B cell (primary cell): ENCODE measurements at regions not wholly inside any gene's neighbourhood (a gene's known extent, or its start where the extent isn't known, plus 50 kb on each side); places are given as distances from the start of the nearest gene placed in this dataset.

Experiments
- ATAC-seq: fragments of 200-7000 bp; cut with Tn5 transposase; one replicate; pipeline ENCODE4 v1.10.0; 2021; ENCODE audit warnings: low read depth, mild to moderate bottlenecking, moderate number of reproducible peaks, moderate library complexity
- CTCF ChIA-PET: fragments of 350-600 bp; sonication (Branson Sonifier 250); formaldehyde crosslinking; loops from one replicate; lab custom pipeline; 2021; ENCODE audit warnings: antibody characterized with exemption, inconsistent platforms; lab: Charles Lee
- POLR2A ChIA-PET: fragments of 350-600 bp; sonication (Branson Sonifier 250); formaldehyde crosslinking; loops from one replicate; lab custom pipeline; 2021; ENCODE audit warnings: antibody characterized with exemption; lab: Charles Lee
- DNase-seq: peaks from one replicate; pipeline ENCODE4 v3.0.0; 2013
- H2AFZ ChIP-seq: 2 replicates; pipeline ENCODE4 v1.6.1; 2012; ENCODE audit warnings: mild to moderate bottlenecking, low read depth, low read length; ENCODE audit not compliant: insufficient read depth, poor library complexity, severe bottlenecking
- H3K27ac ChIP-seq, 2 donors: 1 replicate in 1 of 2; 2 replicates in 1 of 2; pipeline ENCODE4 v1.5.1; 2012 to 2013; ENCODE audit warnings: low read length in 2 of 2, mild to moderate bottlenecking in 2 of 2, moderate library complexity in 1 of 2
- H3K27me3 ChIP-seq, 4 experiments: fragments of 200-600 bp in 1 of 4; sonication (generic) in 1 of 4; replicated peaks in 1 of 4; 1 replicate in 2 of 4; 2 replicates in 2 of 4; pipeline versions ENCODE4 v1.6.1 to v1.7.0; 2013 to 2016; ENCODE audit warnings: low read length in 3 of 4, mild to moderate bottlenecking in 2 of 4, mixed read lengths in 1 of 4, moderate library complexity in 1 of 4; ENCODE audit not compliant: insufficient read depth in 4 of 4, control insufficient read depth in 3 of 4; ENCODE audit errors: control extremely low read depth in 1 of 4
- H3K36me3 ChIP-seq, 2 experiments: replicated peaks in 1 of 2; 1 replicate in 1 of 2; 2 replicates in 1 of 2; pipeline versions ENCODE4 v1.6.1 to v1.7.1; 2013; ENCODE audit warnings: low read length in 1 of 2; ENCODE audit not compliant: insufficient read depth in 2 of 2, control insufficient read depth in 1 of 2; ENCODE audit errors: control extremely low read depth in 1 of 2, extremely low read depth in 1 of 2
- H3K4me1 ChIP-seq, 2 donors: fragments of 200-600 bp in 1 of 2; sonication (generic) in 1 of 2; 1 replicate in 1 of 2; 2 replicates in 1 of 2; pipeline versions ENCODE4 v1.5.1 to v1.6.1; 2013 to 2017; ENCODE audit warnings: low read length in 2 of 2; ENCODE audit not compliant: control insufficient read depth in 2 of 2, insufficient read depth in 2 of 2
- H3K4me2 ChIP-seq: replicated peaks from 2 replicates; pipeline ENCODE3; 2012; ENCODE audit warnings: mild to moderate bottlenecking, low read depth, low read length; ENCODE audit not compliant: poor library complexity, severe bottlenecking
- H3K4me3 ChIP-seq, 5 experiments: fragments of 200-600 bp in 1 of 5; sonication (generic) in 1 of 5; 1 replicate in 3 of 5; 2 replicates in 2 of 5; pipeline versions ENCODE4 v1.5.1 to v1.7.0; 2011 to 2016; ENCODE audit warnings: low read length in 4 of 5, mild to moderate bottlenecking in 4 of 5, low read depth in 2 of 5, control low read depth in 1 of 5, moderate library complexity in 1 of 5; ENCODE audit not compliant: insufficient read depth in 1 of 5; ENCODE audit errors: control extremely low read depth in 1 of 5, extremely low read depth in 1 of 5
- H3K79me2 ChIP-seq: fragments of 200-600 bp; sonication (generic); one replicate; pipeline ENCODE4 v1.6.0; 2016; ENCODE audit warnings: low read length; ENCODE audit not compliant: control insufficient read depth, insufficient read depth
- H3K9ac ChIP-seq: fragments of 200-600 bp; sonication (generic); 2 replicates; pipeline ENCODE4 v1.6.1; 2017; ENCODE audit warnings: mild to moderate bottlenecking, low read length, moderate library complexity
- H3K9me3 ChIP-seq, 3 donors: one replicate each; pipeline versions ENCODE4 v1.6.1 to v1.7.1; 2013; ENCODE audit warnings: low read length in 2 of 3; ENCODE audit not compliant: control insufficient read depth in 2 of 3, insufficient read depth in 1 of 3; ENCODE audit errors: control extremely low read depth in 1 of 3
- H4K20me1 ChIP-seq: 2 replicates; pipeline ENCODE4 v1.6.0; 2012; ENCODE audit warnings: mild to moderate bottlenecking, low read length; ENCODE audit not compliant: insufficient read depth, control insufficient read depth, poor library complexity, severe bottlenecking
- H3K27ac Mint-ChIP-seq: one replicate; pipeline ENCODE4 v1.8.0; 2021; ENCODE audit warnings: mixed read lengths
- H3K27me3 Mint-ChIP-seq: one replicate; pipeline ENCODE4 v1.8.0; 2021; ENCODE audit warnings: mixed read lengths
- H3K4me1 Mint-ChIP-seq: one replicate; pipeline ENCODE4 v1.8.0; 2021; ENCODE audit warnings: mixed read lengths
- H3K4me3 Mint-ChIP-seq: one replicate; pipeline ENCODE4 v1.8.0; 2021; ENCODE audit warnings: mixed read lengths
- H3K9me3 Mint-ChIP-seq: one replicate; pipeline ENCODE4 v1.8.0; 2022; ENCODE audit warnings: mixed read lengths; ENCODE audit not compliant: insufficient read depth
- CTCF ChIP-seq: fragments of 200-600 bp; IDR thresholded peaks from one replicate; pipeline ENCODE4 v1.8.0; 2022; ENCODE audit warnings: antibody characterized with exemption, mild to moderate bottlenecking
- EZH2 ChIP-seq: IDR thresholded peaks from 2 replicates; pipeline ENCODE4 v1.6.1; 2012; ENCODE audit warnings: borderline replicate concordance, low read depth, mild to moderate bottlenecking, moderate library complexity, low read length; ENCODE audit not compliant: insufficient read depth, poor library complexity, severe bottlenecking
- WGBS: methylation state at CpG from one replicate; pipeline ENCODE4 v1.1.5; 2013; ENCODE audit warnings: missing lambda C conversion rate; ENCODE audit not compliant: insufficient coverage; 5-methylcytosine and 5-hydroxymethylcytosine counted together
- intact Hi-C: fragments of 100-400 bp; cut with micrococcal nuclease; formaldehyde crosslinking; loops from one replicate; pipeline ENCODE4 v1.10.0; 2022

GRCh38 chr3:106172101-106172500 lies 303.3 kb upstream of the CBLB start:
- H3K4me2 ChIP-seq, result no peak overlapping the region
- no CpG with 5 or more reads among the region's 4 CpGs for WGBS
- H3K9me3 ChIP-seq, result no peaks in the 10 kb centered on the region
- H4K20me1 ChIP-seq, result no peaks in the 10 kb centered on the region
- peaks cover 7 to 15% of the 10 kb centered on the region in 2 donors for H3K4me1 ChIP-seq
- H3K4me3 Mint-ChIP-seq, result no peak overlapping the region
- POLR2A ChIA-PET, result no interaction called here
- no peak overlapping the region for H3K9ac ChIP-seq
- H3K79me2 ChIP-seq, result no peaks in the 10 kb centered on the region
- no peak overlapping the region for H3K4me3 ChIP-seq
- no peak overlapping the region for H3K27ac Mint-ChIP-seq
- no peak overlapping the region for H3K27ac ChIP-seq
- no peaks in the 10 kb centered on the region for H3K27me3 ChIP-seq
- no peaks in the 10 kb centered on the region for H3K36me3 ChIP-seq
- no peak overlapping the region for H2AFZ ChIP-seq
- H3K4me1 Mint-ChIP-seq, result peaks cover 29% of the 10 kb centered on the region
- DNase-seq, result no peak
- TF ChIP-seq EZH2 (no peak), CTCF (no peak)
- ATAC-seq, result no peak
- no peaks in the 10 kb centered on the region for H3K9me3 Mint-ChIP-seq
- CTCF ChIA-PET, result no interaction called here
- intact Hi-C loops, result loop anchor here (5.0 kb wide), 1 partner anchor 305 kb away; the partner anchor contains the start of gene CBLB
- no peaks in the 10 kb centered on the region for H3K27me3 Mint-ChIP-seq

GRCh38 chr3:106172780-106173179 lies 304.0 kb upstream of the CBLB start:
- no peak overlapping the region for H3K4me3 Mint-ChIP-seq
- TF ChIP-seq EZH2, result no peak
- TF ChIP-seq CTCF, result no peak
- H3K4me1 ChIP-seq, result peaks cover 7 to 20% of the 10 kb centered on the region in 2 donors
- intact Hi-C loops, result loop anchor here (5.0 kb wide), 1 partner anchor 305 kb away; the partner anchor contains the start of gene CBLB
- peak; percentile 37 for ATAC-seq
- no peaks in the 10 kb centered on the region for H3K27me3 ChIP-seq
- H2AFZ ChIP-seq, result no peak overlapping the region
- H3K9me3 Mint-ChIP-seq, result no peaks in the 10 kb centered on the region
- H3K4me2 ChIP-seq, result peak overlapping the region; percentile 10
- H3K9ac ChIP-seq, result no peak overlapping the region
- H3K79me2 ChIP-seq, result no peaks in the 10 kb centered on the region
- no CpG with 5 or more reads among the region's 1 CpG for WGBS
- no peak for DNase-seq
- H3K4me3 ChIP-seq, result no peak overlapping the region
- H3K27ac Mint-ChIP-seq, result no peak overlapping the region
- no peaks in the 10 kb centered on the region for H3K27me3 Mint-ChIP-seq
- CTCF ChIA-PET, result no interaction called here
- POLR2A ChIA-PET, result no interaction called here
- H3K9me3 ChIP-seq, result no peaks in the 10 kb centered on the region
- H3K27ac ChIP-seq, result no peak overlapping the region
- peaks cover 30% of the 10 kb centered on the region for H3K4me1 Mint-ChIP-seq
- H3K36me3 ChIP-seq, result no peaks in the 10 kb centered on the region
- no peaks in the 10 kb centered on the region for H4K20me1 ChIP-seq
